WTC11 (cell line): ENCODE measurements at regions not wholly inside any gene's neighbourhood (a gene's known extent, or its start where the extent isn't known, plus 50 kb on each side); places are given as distances from the start of the nearest gene placed in this dataset.
"Not testable (repeated sequence)": the region's sequence is repeated elsewhere in the genome, so short reads cannot be mapped to it uniquely, and the experiment has no call there.

Source experiments
- ATAC-seq: fragments of 200-7000 bp; cut with Tn5 transposase; 2 replicates; pipeline ENCODE4 v1.10.0; 2021; ENCODE audit warnings: mild to moderate bottlenecking, moderate library complexity
- CTCF ChIA-PET: fragments of 300-600 bp; sonication (Branson Sonifier 250); formaldehyde crosslinking; loops from one replicate; lab custom pipeline; 2021; ENCODE audit warnings: antibody characterized with exemption; lab: Charles Lee
- POLR2A ChIA-PET: fragments of 350-600 bp; sonication (Branson Sonifier 250); formaldehyde crosslinking; loops from one replicate; lab custom pipeline; 2021; ENCODE audit warnings: antibody characterized with exemption; lab: Charles Lee
- DNase-seq: peaks from one replicate; pipeline ENCODE4 v3.0.0; 2021; ENCODE audit warnings: low spot score
- H3K27ac Mint-ChIP-seq: 2 replicates; pipeline ENCODE4 v1.8.0; 2021; ENCODE audit warnings: mixed read lengths
- H3K27me3 Mint-ChIP-seq: 2 replicates; pipeline ENCODE4 v1.8.0; 2021; ENCODE audit warnings: low read depth, mild to moderate bottlenecking, moderate library complexity, mixed read lengths
- H3K36me3 Mint-ChIP-seq: 2 replicates; pipeline ENCODE4 v1.8.0; 2021; ENCODE audit warnings: mixed read lengths
- H3K4me1 Mint-ChIP-seq: 2 replicates; pipeline ENCODE4 v1.8.0; 2022; ENCODE audit warnings: mixed read lengths
- H3K4me3 Mint-ChIP-seq: 2 replicates; pipeline ENCODE4 v1.8.0; 2021; ENCODE audit warnings: mild to moderate bottlenecking, moderate library complexity, mixed read lengths
- H3K9me3 Mint-ChIP-seq: 2 replicates; pipeline ENCODE4 v1.8.0; 2021; ENCODE audit warnings: mixed read lengths
- CBFB ChIP-seq: sonication (generic); formaldehyde crosslinking; IDR thresholded peaks from 2 replicates; pipeline ENCODE4 v1.8.1; 2022; ENCODE audit warnings: mild to moderate bottlenecking, low read depth, missing genetic modification reagents
- CREM ChIP-seq: sonication (generic); formaldehyde crosslinking; IDR thresholded peaks from 2 replicates; pipeline ENCODE4 v1.8.1; 2022; ENCODE audit warnings: mild to moderate bottlenecking, missing genetic modification reagents, moderate library complexity
- ELF4 ChIP-seq: sonication (generic); formaldehyde crosslinking; IDR thresholded peaks from 2 replicates; pipeline ENCODE4 v1.8.1; 2022; ENCODE audit warnings: low read depth, mild to moderate bottlenecking, moderate library complexity, missing genetic modification reagents
- EMX1 ChIP-seq: fragments of 250-450 bp; sonication (Bioruptor Pico); IDR thresholded peaks from 2 replicates; pipeline ENCODE4 v1.8.0; 2021; ENCODE audit warnings: mild to moderate bottlenecking
- ERG ChIP-seq: fragments of 250-450 bp; sonication (Bioruptor Pico); IDR thresholded peaks from 2 replicates; pipeline ENCODE4 v1.8.0; 2021; ENCODE audit warnings: mild to moderate bottlenecking
- IRF2 ChIP-seq: sonication (generic); formaldehyde crosslinking; IDR thresholded peaks from 2 replicates; pipeline ENCODE4 v1.8.0; 2022; ENCODE audit warnings: low read depth, missing genetic modification reagents, borderline replicate concordance
- JAZF1 ChIP-seq: fragments of 250-450 bp; sonication (Bioruptor Pico); IDR thresholded peaks from 2 replicates; pipeline ENCODE4 v1.9.0; 2021; ENCODE audit warnings: moderate library complexity, mild to moderate bottlenecking, inconsistent platforms
- NFATC4 ChIP-seq: fragments of 250-450 bp; sonication (Bioruptor Pico); IDR thresholded peaks from 2 replicates; pipeline ENCODE4 v1.9.0; 2021; ENCODE audit warnings: mild to moderate bottlenecking
- NFYB ChIP-seq: sonication (generic); formaldehyde crosslinking; conservative IDR thresholded peaks from 2 replicates; pipeline ENCODE4 v1.8.0; 2022; ENCODE audit warnings: low read depth, missing genetic modification reagents
- RORB ChIP-seq: fragments of 250-450 bp; sonication (Bioruptor Pico); IDR thresholded peaks from 2 replicates; pipeline ENCODE4 v1.9.0; 2021; ENCODE audit warnings: mild to moderate bottlenecking
- SMAD3 ChIP-seq: sonication (generic); formaldehyde crosslinking; IDR thresholded peaks from 2 replicates; pipeline ENCODE4 v1.8.0; 2022; ENCODE audit warnings: missing genetic modification reagents, mild to moderate bottlenecking, borderline replicate concordance
- SOX15 ChIP-seq: fragments of 250-450 bp; sonication (Bioruptor Pico); IDR thresholded peaks from 2 replicates; pipeline ENCODE4 v1.9.0; 2021; ENCODE audit warnings: mild to moderate bottlenecking
- TP53 ChIP-seq: sonication (generic); formaldehyde crosslinking; IDR thresholded peaks from 2 replicates; pipeline ENCODE4 v1.8.1; 2023; ENCODE audit warnings: mild to moderate bottlenecking, missing genetic modification reagents
- ZBTB21 ChIP-seq: sonication (generic); formaldehyde crosslinking; IDR thresholded peaks from 2 replicates; pipeline ENCODE4 v1.8.1; 2023; ENCODE audit warnings: mild to moderate bottlenecking, missing genetic modification reagents, borderline replicate concordance
- ZNF219 ChIP-seq: sonication (generic); formaldehyde crosslinking; IDR thresholded peaks from 2 replicates; pipeline ENCODE4 v1.8.0; 2023; ENCODE audit warnings: missing genetic modification reagents, mild to moderate bottlenecking, borderline replicate concordance
- ZNF317 ChIP-seq: sonication (generic); formaldehyde crosslinking; IDR thresholded peaks from 2 replicates; pipeline ENCODE4 v1.8.1; 2023; ENCODE audit warnings: low read depth, mild to moderate bottlenecking, moderate library complexity, missing genetic modification reagents, borderline replicate concordance
- ZNF416 ChIP-seq: fragments of 250-450 bp; sonication (Bioruptor Pico); IDR thresholded peaks from 2 replicates; pipeline ENCODE4 v1.9.0; 2021; ENCODE audit warnings: mild to moderate bottlenecking, inconsistent platforms
- TF ChIP-seq, protein P1 (sequence below): sonication (generic); formaldehyde crosslinking; conservative IDR thresholded peaks from 2 replicates; pipeline ENCODE4 v1.8.1; 2022; ENCODE audit warnings: mild to moderate bottlenecking, missing genetic modification reagents
- TF ChIP-seq, protein P2 (sequence below): sonication (generic); formaldehyde crosslinking; IDR thresholded peaks from 2 replicates; pipeline ENCODE4 v1.8.1; 2023; ENCODE audit warnings: mild to moderate bottlenecking, missing genetic modification reagents, moderate library complexity
- TF ChIP-seq, protein P3 (sequence below): sonication (generic); formaldehyde crosslinking; IDR thresholded peaks from 2 replicates; pipeline ENCODE4 v1.8.1; 2023; ENCODE audit warnings: mild to moderate bottlenecking, missing genetic modification reagents
- TF ChIP-seq, protein P4 (sequence below): sonication (generic); formaldehyde crosslinking; IDR thresholded peaks from 2 replicates; pipeline ENCODE4 v1.8.0; 2022; ENCODE audit warnings: missing genetic modification reagents
- TF ChIP-seq, protein P5 (sequence below): sonication (generic); formaldehyde crosslinking; IDR thresholded peaks from 2 replicates; pipeline ENCODE4 v1.8.0; 2022; ENCODE audit warnings: mild to moderate bottlenecking, missing genetic modification reagents

- TF ChIP-seq, protein P1, sequence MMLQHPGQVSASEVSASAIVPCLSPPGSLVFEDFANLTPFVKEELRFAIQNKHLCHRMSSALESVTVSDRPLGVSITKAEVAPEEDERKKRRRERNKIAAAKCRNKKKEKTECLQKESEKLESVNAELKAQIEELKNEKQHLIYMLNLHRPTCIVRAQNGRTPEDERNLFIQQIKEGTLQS (CRISPR knock-in tag): no peak
Measured at GRCh38 chr4:137417676-137418075, 114.6 kb downstream of the PCDH18 start (continued).

DNA sequence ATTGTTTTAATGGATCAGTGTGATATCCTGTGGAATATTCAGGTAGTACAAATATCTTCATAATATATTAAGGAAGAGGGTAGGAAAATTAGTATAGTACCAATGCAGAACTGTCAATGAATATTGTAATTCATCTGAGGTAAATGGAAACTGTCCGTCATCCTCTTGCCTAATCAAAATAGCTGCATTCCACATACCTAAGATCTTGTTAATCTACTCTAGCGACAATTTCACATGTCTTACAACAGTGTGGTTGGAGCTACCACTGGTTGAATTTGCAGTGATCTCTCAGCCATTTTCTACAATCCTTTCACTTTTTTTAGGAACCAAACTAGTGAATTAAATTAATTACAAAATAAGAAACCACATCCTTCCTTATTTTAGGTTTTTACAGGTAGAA lies 117.5 kb downstream of the PCDH18 start:
- Mint-ChIP-seq H3K9me3 (peaks cover 4% of the 10 kb centered on the region), H3K4me3 (no peak overlapping the region), H3K27me3 (no peaks in the 10 kb centered on the region), H3K27ac (no peak overlapping the region), H3K36me3 (no peaks in the 10 kb centered on the region), H3K4me1 (peaks cover 7% of the 10 kb centered on the region)
- ChIA-PET POLR2A (interaction anchor here (0.6 kb wide), 1 partner anchor 269 kb away, joined by 3 read pairs; no protein-coding TSS in a partner anchor), CTCF (no interaction called here)
- ATAC-seq (no peak), DNase-seq (no peak)
- no peak for TF ChIP-seq SMAD3

GRCh38 chr4:137408527-137409177 lies 123.6 kb downstream of the PCDH18 start:
- TF ChIP-seq ZBTB21 (CRISPR knock-in tag) (no peak), ZNF219 (CRISPR knock-in tag) (no peak), EMX1 (CRISPR knock-in tag) (no peak), NFATC4 (CRISPR knock-in tag) (no peak), ELF4 (CRISPR knock-in tag) (no peak), ZNF317 (no peak), CREM (CRISPR knock-in tag) (no peak), ZNF416 (CRISPR knock-in tag) (no peak), ERG (CRISPR knock-in tag) (no peak), NFYB (no peak), CBFB (CRISPR knock-in tag) (no peak), TP53 (CRISPR knock-in tag) (no peak), SOX15 (CRISPR knock-in tag) (no peak), JAZF1 (CRISPR knock-in tag) (no peak), RORB (CRISPR knock-in tag) (no peak), IRF2 (no peak)
- TF ChIP-seq, protein P2, sequence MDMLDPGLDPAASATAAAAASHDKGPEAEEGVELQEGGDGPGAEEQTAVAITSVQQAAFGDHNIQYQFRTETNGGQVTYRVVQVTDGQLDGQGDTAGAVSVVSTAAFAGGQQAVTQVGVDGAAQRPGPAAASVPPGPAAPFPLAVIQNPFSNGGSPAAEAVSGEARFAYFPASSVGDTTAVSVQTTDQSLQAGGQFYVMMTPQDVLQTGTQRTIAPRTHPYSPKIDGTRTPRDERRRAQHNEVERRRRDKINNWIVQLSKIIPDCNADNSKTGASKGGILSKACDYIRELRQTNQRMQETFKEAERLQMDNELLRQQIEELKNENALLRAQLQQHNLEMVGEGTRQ: no peak
- TF ChIP-seq, protein P3, sequence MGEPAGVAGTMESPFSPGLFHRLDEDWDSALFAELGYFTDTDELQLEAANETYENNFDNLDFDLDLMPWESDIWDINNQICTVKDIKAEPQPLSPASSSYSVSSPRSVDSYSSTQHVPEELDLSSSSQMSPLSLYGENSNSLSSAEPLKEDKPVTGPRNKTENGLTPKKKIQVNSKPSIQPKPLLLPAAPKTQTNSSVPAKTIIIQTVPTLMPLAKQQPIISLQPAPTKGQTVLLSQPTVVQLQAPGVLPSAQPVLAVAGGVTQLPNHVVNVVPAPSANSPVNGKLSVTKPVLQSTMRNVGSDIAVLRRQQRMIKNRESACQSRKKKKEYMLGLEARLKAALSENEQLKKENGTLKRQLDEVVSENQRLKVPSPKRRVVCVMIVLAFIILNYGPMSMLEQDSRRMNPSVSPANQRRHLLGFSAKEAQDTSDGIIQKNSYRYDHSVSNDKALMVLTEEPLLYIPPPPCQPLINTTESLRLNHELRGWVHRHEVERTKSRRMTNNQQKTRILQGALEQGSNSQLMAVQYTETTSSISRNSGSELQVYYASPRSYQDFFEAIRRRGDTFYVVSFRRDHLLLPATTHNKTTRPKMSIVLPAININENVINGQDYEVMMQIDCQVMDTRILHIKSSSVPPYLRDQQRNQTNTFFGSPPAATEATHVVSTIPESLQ (CRISPR knock-in tag): no peak
- TF ChIP-seq, protein P4, sequence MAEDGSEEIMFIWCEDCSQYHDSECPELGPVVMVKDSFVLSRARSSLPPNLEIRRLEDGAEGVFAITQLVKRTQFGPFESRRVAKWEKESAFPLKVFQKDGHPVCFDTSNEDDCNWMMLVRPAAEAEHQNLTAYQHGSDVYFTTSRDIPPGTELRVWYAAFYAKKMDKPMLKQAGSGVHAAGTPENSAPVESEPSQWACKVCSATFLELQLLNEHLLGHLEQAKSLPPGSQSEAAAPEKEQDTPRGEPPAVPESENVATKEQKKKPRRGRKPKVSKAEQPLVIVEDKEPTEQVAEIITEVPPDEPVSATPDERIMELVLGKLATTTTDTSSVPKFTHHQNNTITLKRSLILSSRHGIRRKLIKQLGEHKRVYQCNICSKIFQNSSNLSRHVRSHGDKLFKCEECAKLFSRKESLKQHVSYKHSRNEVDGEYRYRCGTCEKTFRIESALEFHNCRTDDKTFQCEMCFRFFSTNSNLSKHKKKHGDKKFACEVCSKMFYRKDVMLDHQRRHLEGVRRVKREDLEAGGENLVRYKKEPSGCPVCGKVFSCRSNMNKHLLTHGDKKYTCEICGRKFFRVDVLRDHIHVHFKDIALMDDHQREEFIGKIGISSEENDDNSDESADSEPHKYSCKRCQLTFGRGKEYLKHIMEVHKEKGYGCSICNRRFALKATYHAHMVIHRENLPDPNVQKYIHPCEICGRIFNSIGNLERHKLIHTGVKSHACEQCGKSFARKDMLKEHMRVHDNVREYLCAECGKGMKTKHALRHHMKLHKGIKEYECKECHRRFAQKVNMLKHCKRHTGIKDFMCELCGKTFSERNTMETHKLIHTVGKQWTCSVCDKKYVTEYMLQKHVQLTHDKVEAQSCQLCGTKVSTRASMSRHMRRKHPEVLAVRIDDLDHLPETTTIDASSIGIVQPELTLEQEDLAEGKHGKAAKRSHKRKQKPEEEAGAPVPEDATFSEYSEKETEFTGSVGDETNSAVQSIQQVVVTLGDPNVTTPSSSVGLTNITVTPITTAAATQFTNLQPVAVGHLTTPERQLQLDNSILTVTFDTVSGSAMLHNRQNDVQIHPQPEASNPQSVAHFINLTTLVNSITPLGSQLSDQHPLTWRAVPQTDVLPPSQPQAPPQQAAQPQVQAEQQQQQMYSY (CRISPR knock-in tag): no peak
- TF ChIP-seq, protein P5, sequence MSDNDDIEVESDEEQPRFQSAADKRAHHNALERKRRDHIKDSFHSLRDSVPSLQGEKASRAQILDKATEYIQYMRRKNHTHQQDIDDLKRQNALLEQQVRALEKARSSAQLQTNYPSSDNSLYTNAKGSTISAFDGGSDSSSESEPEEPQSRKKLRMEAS (CRISPR knock-in tag): no peak
- TF ChIP-seq, all 79 proteins: peak for 0
- Mint-ChIP-seq H3K9me3 (no peaks in the 10 kb centered on the region), H3K36me3 (no peaks in the 10 kb centered on the region), H3K27ac (no peak overlapping the region), H3K27me3 (peaks cover 14% of the 10 kb centered on the region; the same call in 1 of the 2 replicates), H3K4me1 (peaks cover 13% of the 10 kb centered on the region), H3K4me3 (no peak overlapping the region)
- POLR2A ChIA-PET: no interaction called here
- ATAC-seq (peak; percentile 43; the same call in 1 of the 2 replicates), DNase-seq (no peak)
- CTCF ChIA-PET: no interaction called here

DNA sequence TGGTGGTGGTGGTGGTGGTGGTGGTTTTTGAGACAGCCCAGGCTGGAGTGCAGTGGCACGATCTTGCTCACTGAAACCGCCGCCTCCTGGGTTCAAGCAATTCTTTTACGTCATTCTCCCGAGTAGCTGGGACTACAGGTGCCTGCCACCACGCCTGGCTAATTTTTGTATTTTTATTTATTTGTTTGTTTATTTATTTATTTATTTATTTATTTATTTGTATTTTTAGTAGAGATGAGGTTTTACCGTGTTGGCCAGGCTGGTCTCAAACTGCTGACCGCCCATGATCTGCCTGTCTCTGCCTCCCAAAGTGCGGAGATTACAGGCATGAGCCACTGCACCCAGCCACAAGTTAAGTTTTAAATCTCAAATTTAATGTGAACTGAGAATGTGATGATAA lies 126.5 kb downstream of the PCDH18 start:
- ATAC-seq, H3K27ac Mint-ChIP-seq, DNase-seq, H3K9me3 Mint-ChIP-seq, CTCF ChIA-PET, H3K4me3 Mint-ChIP-seq, POLR2A ChIA-PET, H3K36me3 Mint-ChIP-seq: not testable (repeated sequence)
- peaks cover 14% of the 10 kb centered on the region; the same call in 1 of the 2 replicates for H3K27me3 Mint-ChIP-seq
- peaks cover 13% of the 10 kb centered on the region for H3K4me1 Mint-ChIP-seq
